ENCODE measurements at regions not wholly inside any gene's neighbourhood (a gene's known extent, or its start where the extent isn't known, plus 50 kb on each side); places are given as distances from the start of the nearest gene placed in this dataset.

DNA sequence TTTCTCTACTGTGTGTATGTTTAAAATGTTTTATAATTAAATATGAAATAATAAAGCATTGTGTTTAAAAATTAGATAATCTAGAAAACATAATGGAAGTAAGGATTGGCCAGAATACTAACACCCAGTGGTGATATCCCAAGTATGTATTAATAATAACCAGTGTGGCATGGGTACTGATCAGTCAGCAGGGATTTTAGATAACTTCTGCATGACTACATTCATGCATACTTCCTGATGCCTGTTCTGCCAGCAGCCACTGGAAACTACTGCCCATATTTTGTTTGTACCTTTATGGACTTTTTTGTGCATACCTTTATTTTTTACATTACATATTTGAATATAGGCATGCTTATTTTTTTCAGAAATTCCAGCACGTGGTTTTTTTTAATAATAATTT, 156.6 kb upstream of the TMEM196 start:
- POLR2A ChIA-PET (ENCODE audit: partially characterized antibody): interaction anchor here (0.6 kb wide), 1 partner anchor 264 kb away, joined by 3 read pairs; no protein-coding TSS in a partner anchor
- H3K9ac ChIP-seq (replicated peaks in 1 of 4; ENCODE audit: extremely low read depth in 1 of 4, low read depth in 3 of 4, low read length in 3 of 4): no peak overlapping the region
- no peaks in the 10 kb centered on the region for H3K79me1 ChIP-seq (ENCODE audit: low read depth, low read length)
- FAIRE-seq: no peak
- no peaks in the 10 kb centered on the region for H3K23me2 ChIP-seq (ENCODE audit: low read depth, low read length)
- no peak overlapping the region for H2AK5ac ChIP-seq (ENCODE audit: low read depth, low read length)
- H3K4me2 ChIP-seq (ENCODE audit: insufficient read depth in 1 of 2, low read depth in 2 of 2, low read length in 2 of 2): no peak overlapping the region
- H3K56ac ChIP-seq (replicated peaks; ENCODE audit: insufficient read length, low read depth, low read length): no peak overlapping the region
- H3K9me3 ChIP-seq (ENCODE audit: insufficient read depth in 2 of 2, low read depth in 1 of 2, low read length in 1 of 2): no peaks in the 10 kb centered on the region
- H2BK120ac ChIP-seq (replicated peaks; ENCODE audit: low read depth, low read length): no peak overlapping the region
- H2BK12ac ChIP-seq (ENCODE audit: low read depth, low read length): no peak overlapping the region
- H2BK15ac ChIP-seq (ENCODE audit: low read length): no peak overlapping the region
- no peak overlapping the region for H4K5ac ChIP-seq (ENCODE audit: insufficient read length, low read depth, low read length)
- no peaks in the 10 kb centered on the region for H3K4me1 ChIP-seq (replicated peaks in 1 of 4; ENCODE audit: control insufficient read depth in 3 of 4, insufficient read depth in 4 of 4, low read length in 3 of 4)
- no peak overlapping the region for H3K4ac ChIP-seq (replicated peaks; ENCODE audit: insufficient read length, low read depth, low read length)
- no peak overlapping the region for H2AFZ ChIP-seq (ENCODE audit: low read length)
- H3K27me3 ChIP-seq (replicated peaks in 1 of 4; ENCODE audit: control insufficient read depth in 3 of 4, extremely low read depth in 1 of 4, insufficient read depth in 3 of 4, low read length in 3 of 4): no peaks in the 10 kb centered on the region
- no peaks in the 10 kb centered on the region for H4K20me1 ChIP-seq (replicated peaks in 1 of 2; ENCODE audit: control insufficient read depth in 1 of 2, insufficient read depth in 2 of 2, low read length in 2 of 2)
- no peak overlapping the region for H3K27ac ChIP-seq (ENCODE audit: low read depth, low read length)
- H3K14ac ChIP-seq (ENCODE audit: insufficient read length): no peak overlapping the region
- no peak overlapping the region for H3K4me3 ChIP-seq (ENCODE audit: extremely low read depth in 1 of 4, insufficient read depth in 2 of 4, low read depth in 3 of 4, low read length in 4 of 4)
- no peaks in the 10 kb centered on the region for H3K79me2 ChIP-seq (ENCODE audit: control insufficient read depth in 1 of 2, insufficient read depth in 2 of 2, low read length in 2 of 2)
- no peak overlapping the region for H2BK5ac ChIP-seq (ENCODE audit: low read depth, low read length)
- no peak overlapping the region for H3K18ac ChIP-seq (ENCODE audit: extremely low read depth, low read length)
- H4K8ac ChIP-seq (ENCODE audit: extremely low read depth, insufficient read depth, low read length): no peak overlapping the region
- WGBS, 2 experiments (ENCODE audit: extremely low coverage in 1 of 2, insufficient coverage in 1 of 2, insufficient read length in 1 of 2, insufficient replicate concordance in 2 of 2, low coverage in 1 of 2, low lambda C conversion rate in 2 of 2, missing lambda C conversion rate in 1 of 2): 83% methylated on average over 1 of the region's 1 CpG; no CpG with 5 or more reads in 1 of the 2 experiments
- DNase-seq (ENCODE audit: low read depth in 1 of 2, low spot score in 2 of 2): no peak
- H3K23ac ChIP-seq (ENCODE audit: insufficient read length): no peak overlapping the region
- H2BK20ac ChIP-seq (ENCODE audit: low read length): no peak overlapping the region
- no peak overlapping the region for H4K91ac ChIP-seq (replicated peaks; ENCODE audit: insufficient read length, low read length)
- CTCF ChIA-PET (ENCODE audit: partially characterized antibody): no interaction called here
- peaks cover 0 to 14% (median 2%) of the 10 kb centered on the region in 4 experiments; a peak in 3 of 8 replicates for H3K36me3 ChIP-seq (ENCODE audit: control insufficient read depth in 2 of 4, insufficient read depth in 4 of 4, low read length in 3 of 4)
- TF ChIP-seq NANOG (IDR thresholded peaks at IDR 0.05; ENCODE audit: insufficient read depth, low read depth, low read length, poor library complexity, severe bottlenecking) (no peak), JUND (IDR thresholded peaks at IDR 0.05; ENCODE audit: low read length) (no peak), ZNF274 (IDR thresholded peaks at IDR 0.05; ENCODE audit: borderline replicate concordance, extremely low read depth, low read length) (no peak)

All from H1 (cell line).